Activated CD8-positive, alpha-beta T cell treated with anti-CD3 and anti-CD28 coated beads for 36 hours (primary cell): ENCODE measurements at regions not wholly inside any gene's neighbourhood (a gene's known extent, or its start where the extent isn't known, plus 50 kb on each side); places are given as distances from the start of the nearest gene placed in this dataset.

ENCODE experiments used
- ATAC-seq: fragments of 200-7000 bp; cut with Tn5 transposase; one replicate; pipeline ENCODE4 v1.10.0; 2021; ENCODE audit warnings: mild to moderate bottlenecking, moderate library complexity
- CTCF ChIA-PET: fragments of 350-600 bp; sonication (Branson Sonifier 250); formaldehyde crosslinking; loops from one replicate; lab custom pipeline; 2021; ENCODE audit warnings: antibody characterized with exemption; lab: Charles Lee
- POLR2A ChIA-PET: fragments of 350-600 bp; sonication (Branson Sonifier 250); formaldehyde crosslinking; loops from one replicate; lab custom pipeline; 2021; ENCODE audit warnings: antibody characterized with exemption; lab: Charles Lee
- DNase-seq: peaks from one replicate; pipeline ENCODE4 v3.0.0-alpha.2; 2020
- H3K27ac Mint-ChIP-seq: one replicate; pipeline ENCODE4 v1.8.0; 2021; ENCODE audit warnings: mild to moderate bottlenecking, mixed read lengths
- H3K27me3 Mint-ChIP-seq: one replicate; pipeline ENCODE4 v1.8.0; 2021; ENCODE audit warnings: mixed read lengths
- H3K36me3 Mint-ChIP-seq: one replicate; pipeline ENCODE4 v1.8.0; 2021; ENCODE audit warnings: low read depth, mixed read lengths
- H3K4me1 Mint-ChIP-seq: one replicate; pipeline ENCODE4 v1.8.0; 2021; ENCODE audit warnings: low read depth, mixed read lengths
- H3K4me3 Mint-ChIP-seq: one replicate; pipeline ENCODE4 v1.8.0; 2021; ENCODE audit warnings: mild to moderate bottlenecking, moderate library complexity, mixed read lengths
- H3K9me3 Mint-ChIP-seq: one replicate; pipeline ENCODE4 v1.8.0; 2021; ENCODE audit warnings: mixed read lengths
- CTCF ChIP-seq: fragments of 200-600 bp; IDR thresholded peaks from one replicate; pipeline ENCODE4 v1.8.0; 2022; ENCODE audit warnings: antibody characterized with exemption, mild to moderate bottlenecking
- intact Hi-C: fragments of 100-400 bp; cut with micrococcal nuclease; formaldehyde crosslinking; loops from one replicate; pipeline ENCODE4 v1.10.0; 2022

GRCh38 chr9:73640971-73641370, 489.3 kb downstream of the ANXA1 start:
- H3K36me3 Mint-ChIP-seq: no peaks in the 10 kb centered on the region
- ATAC-seq (no peak), DNase-seq (no peak)
- H3K9me3 Mint-ChIP-seq: peaks cover 2% of the 10 kb centered on the region
- ChIA-PET POLR2A (no interaction called here), CTCF (no interaction called here)
- no peaks in the 10 kb centered on the region for H3K4me1 Mint-ChIP-seq
- no peak for TF ChIP-seq CTCF
- H3K4me3 Mint-ChIP-seq: no peak overlapping the region
- H3K27ac Mint-ChIP-seq: no peak overlapping the region
- intact Hi-C loops: no loop called here
- no peaks in the 10 kb centered on the region for H3K27me3 Mint-ChIP-seq

DNA sequence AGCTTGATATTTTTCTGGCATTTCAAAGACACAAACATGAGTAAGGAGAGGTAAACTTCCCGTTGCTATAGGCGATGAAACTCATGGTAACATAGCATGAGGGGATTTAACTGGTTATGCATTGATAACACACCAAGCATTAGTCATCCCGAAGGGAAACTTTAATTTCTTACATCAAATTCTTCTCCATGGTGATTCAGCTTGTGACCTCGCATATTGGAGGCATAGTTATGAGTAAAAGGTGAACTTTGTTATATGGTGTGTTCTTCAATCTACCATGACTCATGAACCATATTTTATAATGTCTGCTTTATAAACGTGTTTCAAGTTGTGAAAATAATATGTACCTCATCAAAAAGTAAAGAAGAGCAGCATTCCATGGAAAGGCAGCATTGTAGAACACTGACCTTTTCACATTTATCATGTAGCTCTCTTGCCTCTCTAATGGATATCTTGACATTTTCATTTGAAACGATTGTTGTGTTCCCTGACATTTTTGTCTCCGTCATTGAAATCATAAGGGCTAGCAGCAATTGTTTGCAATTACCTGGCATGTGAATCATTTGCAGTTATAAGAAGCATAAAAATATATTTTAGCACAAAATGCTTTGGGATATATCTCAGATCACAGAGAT, 491.8 kb downstream of the ANXA1 start:
- H3K27ac Mint-ChIP-seq: no peak overlapping the region
- no peak for ATAC-seq
- CTCF ChIA-PET: no interaction called here

GRCh38 chr9:73647560-73647959, 495.9 kb downstream of the ANXA1 start:
- no peaks in the 10 kb centered on the region for H3K4me1 Mint-ChIP-seq
- no peak for DNase-seq

More for the DNA sequence above, 491.8 kb downstream of the ANXA1 start:
- intact Hi-C loops: no loop called here
- H3K36me3 Mint-ChIP-seq: no peaks in the 10 kb centered on the region
- POLR2A ChIA-PET: no interaction called here
- H3K4me1 Mint-ChIP-seq: no peaks in the 10 kb centered on the region
- H3K9me3 Mint-ChIP-seq: no peaks in the 10 kb centered on the region
- H3K27me3 Mint-ChIP-seq: no peaks in the 10 kb centered on the region
- DNase-seq: no peak
- no peak for TF ChIP-seq CTCF
- no peak overlapping the region for H3K4me3 Mint-ChIP-seq

DNA sequence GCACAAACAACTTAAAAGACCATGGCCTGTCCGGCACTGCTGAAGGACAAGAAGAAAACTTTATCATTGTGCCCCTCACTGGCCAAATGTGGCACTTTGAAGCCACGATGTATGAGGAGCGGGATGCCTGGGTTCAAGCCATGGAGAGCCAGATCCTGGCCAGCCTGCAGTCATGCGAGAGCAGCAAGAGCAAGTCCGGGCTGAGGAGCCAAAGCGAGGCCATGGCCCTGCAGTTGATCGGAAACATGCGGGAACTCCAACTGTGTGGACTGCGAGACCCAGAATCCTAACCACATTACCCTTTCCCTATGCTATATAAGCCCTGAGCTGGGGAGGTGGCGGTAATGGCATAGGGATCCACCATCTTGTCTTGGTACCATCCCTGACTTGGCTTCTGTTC, 497.9 kb downstream of the ANXA1 start:
- H3K9me3 Mint-ChIP-seq: no peaks in the 10 kb centered on the region
- no peaks in the 10 kb centered on the region for H3K36me3 Mint-ChIP-seq
- DNase-seq (no peak), ATAC-seq (no peak)
- no peak for TF ChIP-seq CTCF
- ChIA-PET CTCF (no interaction called here), POLR2A (no interaction called here)
- no peaks in the 10 kb centered on the region for H3K27me3 Mint-ChIP-seq
- no peak overlapping the region for H3K27ac Mint-ChIP-seq
- H3K4me1 Mint-ChIP-seq: no peaks in the 10 kb centered on the region
- no peak overlapping the region for H3K4me3 Mint-ChIP-seq
- intact Hi-C loops: no loop called here

More at GRCh38 chr9:73647560-73647959, 495.9 kb downstream of the ANXA1 start:
- TF ChIP-seq CTCF: no peak
- ChIA-PET POLR2A (no interaction called here), CTCF (no interaction called here)
- no peak for ATAC-seq
- no peaks in the 10 kb centered on the region for H3K9me3 Mint-ChIP-seq
- no peaks in the 10 kb centered on the region for H3K36me3 Mint-ChIP-seq
- intact Hi-C loops: no loop called here
- no peaks in the 10 kb centered on the region for H3K27me3 Mint-ChIP-seq
- no peak overlapping the region for H3K4me3 Mint-ChIP-seq
- H3K27ac Mint-ChIP-seq: no peak overlapping the region

DNA sequence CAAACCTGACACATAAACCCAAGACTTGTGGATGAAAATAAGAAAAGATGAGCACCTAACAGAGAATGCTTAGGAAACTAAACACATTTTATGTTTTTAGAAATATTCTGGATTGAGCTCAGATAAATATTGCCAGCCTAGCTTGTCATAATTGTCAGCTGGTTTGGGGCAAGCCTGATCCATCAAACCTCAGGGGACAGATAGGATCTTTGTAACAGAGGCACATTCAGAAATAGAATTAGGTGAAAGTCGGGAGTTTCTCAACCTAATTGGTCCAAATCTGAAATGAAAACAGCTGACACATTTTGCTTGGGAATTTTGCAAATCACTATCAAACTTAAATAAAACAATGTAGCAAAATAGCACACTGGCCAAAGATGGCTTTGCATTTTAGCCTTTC, 503.7 kb downstream of the ANXA1 start:
- no peak overlapping the region for H3K4me3 Mint-ChIP-seq
- no peaks in the 10 kb centered on the region for H3K9me3 Mint-ChIP-seq
- no peaks in the 10 kb centered on the region for H3K36me3 Mint-ChIP-seq
- ATAC-seq (no peak), DNase-seq (no peak)
- no peak overlapping the region for H3K27ac Mint-ChIP-seq
- TF ChIP-seq CTCF: no peak
- H3K4me1 Mint-ChIP-seq: no peaks in the 10 kb centered on the region
- H3K27me3 Mint-ChIP-seq: no peaks in the 10 kb centered on the region
- CTCF ChIA-PET: no interaction called here
- intact Hi-C loops: no loop called here
- POLR2A ChIA-PET: no interaction called here
